ENCODE measurements at regions not wholly inside any gene's neighbourhood (a gene's known extent, or its start where the extent isn't known, plus 50 kb on each side); places are given as distances from the start of the nearest gene placed in this dataset.
"Not testable (repeated sequence)": the region's sequence is repeated elsewhere in the genome, so short reads cannot be mapped to it uniquely, and the experiment has no call there.

DNA sequence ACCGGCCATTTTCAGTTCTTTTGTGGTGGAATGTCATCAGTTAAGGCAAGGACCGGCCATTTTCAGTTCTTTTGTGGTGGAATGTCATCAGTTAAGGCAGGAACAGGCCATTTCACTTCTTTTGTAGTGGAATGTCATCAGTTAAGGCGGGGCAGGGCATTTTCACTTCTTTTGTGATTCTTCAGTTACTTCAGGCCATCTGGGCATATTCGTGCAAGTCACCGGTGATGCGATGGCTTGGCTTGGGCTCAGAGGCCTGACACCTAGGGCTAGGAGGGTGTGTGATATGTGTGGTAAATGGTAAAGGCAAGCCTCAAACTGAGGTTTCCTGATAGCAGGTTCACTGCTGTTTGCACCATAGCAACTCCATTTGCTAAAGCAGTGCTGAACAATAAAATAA lies 293.2 kb upstream of the SEMA6A start:
- TF ChIP-seq, protein P1, sequence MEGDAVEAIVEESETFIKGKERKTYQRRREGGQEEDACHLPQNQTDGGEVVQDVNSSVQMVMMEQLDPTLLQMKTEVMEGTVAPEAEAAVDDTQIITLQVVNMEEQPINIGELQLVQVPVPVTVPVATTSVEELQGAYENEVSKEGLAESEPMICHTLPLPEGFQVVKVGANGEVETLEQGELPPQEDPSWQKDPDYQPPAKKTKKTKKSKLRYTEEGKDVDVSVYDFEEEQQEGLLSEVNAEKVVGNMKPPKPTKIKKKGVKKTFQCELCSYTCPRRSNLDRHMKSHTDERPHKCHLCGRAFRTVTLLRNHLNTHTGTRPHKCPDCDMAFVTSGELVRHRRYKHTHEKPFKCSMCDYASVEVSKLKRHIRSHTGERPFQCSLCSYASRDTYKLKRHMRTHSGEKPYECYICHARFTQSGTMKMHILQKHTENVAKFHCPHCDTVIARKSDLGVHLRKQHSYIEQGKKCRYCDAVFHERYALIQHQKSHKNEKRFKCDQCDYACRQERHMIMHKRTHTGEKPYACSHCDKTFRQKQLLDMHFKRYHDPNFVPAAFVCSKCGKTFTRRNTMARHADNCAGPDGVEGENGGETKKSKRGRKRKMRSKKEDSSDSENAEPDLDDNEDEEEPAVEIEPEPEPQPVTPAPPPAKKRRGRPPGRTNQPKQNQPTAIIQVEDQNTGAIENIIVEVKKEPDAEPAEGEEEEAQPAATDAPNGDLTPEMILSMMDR (IDR thresholded peaks at IDR 0.05): not testable (repeated sequence)
- TF ChIP-seq POLR2A (IDR thresholded peaks at IDR 0.05): not testable (repeated sequence)

Data from vagina (tissue), 2 donors.